Panc1 (cell line): ENCODE measurements at regions not wholly inside any gene's neighbourhood (a gene's known extent, or its start where the extent isn't known, plus 50 kb on each side); places are given as distances from the start of the nearest gene placed in this dataset.

Experiments used
- POLR2AphosphoS5 ChIP-seq: IDR thresholded peaks from 2 replicates; pipeline ENCODE4 v1.6.1; 2012; ENCODE audit warnings: mild to moderate bottlenecking, low read depth, low read length, moderate library complexity
- TCF7L2 ChIP-seq: IDR thresholded peaks from 2 replicates; pipeline ENCODE4 v1.6.1; 2011; ENCODE audit warnings: mild to moderate bottlenecking, low read depth, low read length, inconsistent platforms
- TF ChIP-seq, protein P1 (sequence below): fragments of 450-650 bp; IDR thresholded peaks from 2 replicates; pipeline ENCODE4 v1.5.1; 2017; ENCODE audit warnings: mild to moderate bottlenecking
- TF ChIP-seq, protein P2 (sequence below), 2 experiments: IDR thresholded peaks; 2 replicates each; pipeline ENCODE4 v1.6.1; 2011 to 2012; ENCODE audit warnings: low read depth in 2 of 2, control low read depth in 1 of 2, low read length in 1 of 2, mild to moderate bottlenecking in 1 of 2, moderate library complexity in 1 of 2; ENCODE audit not compliant: insufficient read depth in 1 of 2

DNA sequence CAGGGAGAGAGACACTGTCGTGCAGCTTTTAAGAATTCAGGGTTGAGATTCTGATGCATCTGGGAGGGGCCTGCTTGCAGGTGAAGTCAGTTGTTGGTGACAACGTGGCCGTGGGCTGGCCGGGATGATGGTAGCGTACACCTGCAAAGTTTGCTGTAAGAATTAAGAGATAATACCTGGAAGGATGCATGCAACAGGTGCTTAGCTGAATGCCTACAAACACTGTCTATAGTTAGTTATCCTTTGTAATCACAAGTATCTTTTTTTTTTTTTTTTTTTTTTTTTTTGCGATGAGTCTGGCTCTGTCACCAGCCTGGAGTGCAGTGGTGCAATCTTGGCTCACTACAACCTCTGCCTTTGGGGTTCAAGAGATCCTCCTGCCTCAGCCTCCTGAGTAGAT, 259.6 kb downstream of the ASMT start:
- TF ChIP-seq, protein P1, sequence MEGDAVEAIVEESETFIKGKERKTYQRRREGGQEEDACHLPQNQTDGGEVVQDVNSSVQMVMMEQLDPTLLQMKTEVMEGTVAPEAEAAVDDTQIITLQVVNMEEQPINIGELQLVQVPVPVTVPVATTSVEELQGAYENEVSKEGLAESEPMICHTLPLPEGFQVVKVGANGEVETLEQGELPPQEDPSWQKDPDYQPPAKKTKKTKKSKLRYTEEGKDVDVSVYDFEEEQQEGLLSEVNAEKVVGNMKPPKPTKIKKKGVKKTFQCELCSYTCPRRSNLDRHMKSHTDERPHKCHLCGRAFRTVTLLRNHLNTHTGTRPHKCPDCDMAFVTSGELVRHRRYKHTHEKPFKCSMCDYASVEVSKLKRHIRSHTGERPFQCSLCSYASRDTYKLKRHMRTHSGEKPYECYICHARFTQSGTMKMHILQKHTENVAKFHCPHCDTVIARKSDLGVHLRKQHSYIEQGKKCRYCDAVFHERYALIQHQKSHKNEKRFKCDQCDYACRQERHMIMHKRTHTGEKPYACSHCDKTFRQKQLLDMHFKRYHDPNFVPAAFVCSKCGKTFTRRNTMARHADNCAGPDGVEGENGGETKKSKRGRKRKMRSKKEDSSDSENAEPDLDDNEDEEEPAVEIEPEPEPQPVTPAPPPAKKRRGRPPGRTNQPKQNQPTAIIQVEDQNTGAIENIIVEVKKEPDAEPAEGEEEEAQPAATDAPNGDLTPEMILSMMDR = no peak
- TF ChIP-seq, protein P2, sequence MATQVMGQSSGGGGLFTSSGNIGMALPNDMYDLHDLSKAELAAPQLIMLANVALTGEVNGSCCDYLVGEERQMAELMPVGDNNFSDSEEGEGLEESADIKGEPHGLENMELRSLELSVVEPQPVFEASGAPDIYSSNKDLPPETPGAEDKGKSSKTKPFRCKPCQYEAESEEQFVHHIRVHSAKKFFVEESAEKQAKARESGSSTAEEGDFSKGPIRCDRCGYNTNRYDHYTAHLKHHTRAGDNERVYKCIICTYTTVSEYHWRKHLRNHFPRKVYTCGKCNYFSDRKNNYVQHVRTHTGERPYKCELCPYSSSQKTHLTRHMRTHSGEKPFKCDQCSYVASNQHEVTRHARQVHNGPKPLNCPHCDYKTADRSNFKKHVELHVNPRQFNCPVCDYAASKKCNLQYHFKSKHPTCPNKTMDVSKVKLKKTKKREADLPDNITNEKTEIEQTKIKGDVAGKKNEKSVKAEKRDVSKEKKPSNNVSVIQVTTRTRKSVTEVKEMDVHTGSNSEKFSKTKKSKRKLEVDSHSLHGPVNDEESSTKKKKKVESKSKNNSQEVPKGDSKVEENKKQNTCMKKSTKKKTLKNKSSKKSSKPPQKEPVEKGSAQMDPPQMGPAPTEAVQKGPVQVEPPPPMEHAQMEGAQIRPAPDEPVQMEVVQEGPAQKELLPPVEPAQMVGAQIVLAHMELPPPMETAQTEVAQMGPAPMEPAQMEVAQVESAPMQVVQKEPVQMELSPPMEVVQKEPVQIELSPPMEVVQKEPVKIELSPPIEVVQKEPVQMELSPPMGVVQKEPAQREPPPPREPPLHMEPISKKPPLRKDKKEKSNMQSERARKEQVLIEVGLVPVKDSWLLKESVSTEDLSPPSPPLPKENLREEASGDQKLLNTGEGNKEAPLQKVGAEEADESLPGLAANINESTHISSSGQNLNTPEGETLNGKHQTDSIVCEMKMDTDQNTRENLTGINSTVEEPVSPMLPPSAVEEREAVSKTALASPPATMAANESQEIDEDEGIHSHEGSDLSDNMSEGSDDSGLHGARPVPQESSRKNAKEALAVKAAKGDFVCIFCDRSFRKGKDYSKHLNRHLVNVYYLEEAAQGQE (IDR thresholded peaks at IDR 0.05; ENCODE audit: insufficient read depth in 1 of 2, low read depth in 2 of 2, low read length in 1 of 2) = no peak
- TF ChIP-seq POLR2AphosphoS5 (no peak), TCF7L2 (no peak)
